ENCODE measurements at regions not wholly inside any gene's neighbourhood (a gene's known extent, or its start where the extent isn't known, plus 50 kb on each side); places are given as distances from the start of the nearest gene placed in this dataset.

- TF ChIP-seq EZH2 (IDR thresholded peaks at IDR 0.05; ENCODE audit: insufficient read depth, poor library complexity, severe bottlenecking) (no peak), EZH2phosphoT487 (IDR thresholded peaks at IDR 0.05; ENCODE audit: insufficient read depth, low read depth) (no peak)
These were observed 106.2 kb upstream of the DLX2 start for GRCh38 chr2:172208791-172209325.

All from GM23248 (cell line).